ENCODE measurements at regions not wholly inside any gene's neighbourhood (a gene's known extent, or its start where the extent isn't known, plus 50 kb on each side); places are given as distances from the start of the nearest gene placed in this dataset.

- no peak for DNase-seq (ENCODE audit: low spot score)
Observed at GRCh38 chr3:71997066-71997653, 212.2 kb upstream of the PROK2 start.

- no peak for DNase-seq (ENCODE audit: low spot score)
Observed at GRCh38 chr3:71994906-71995305, 210.0 kb upstream of the PROK2 start.

- no peak for DNase-seq (ENCODE audit: low spot score)
Observed at GRCh38 chr3:71994203-71994602, 209.3 kb upstream of the PROK2 start.

GRCh38 chr3:71991681-71992080 is 206.7 kb upstream of the PROK2 start:
- no peak for DNase-seq (ENCODE audit: low spot score)

GRCh38 chr3:71991046-71991445 is 206.1 kb upstream of the PROK2 start:
- peak; percentile 37 for DNase-seq (ENCODE audit: low spot score)

- DNase-seq (ENCODE audit: low spot score), result no peak
Observed at GRCh38 chr3:71990545-71990944, 205.6 kb upstream of the PROK2 start.

- peak; percentile 64 for DNase-seq (ENCODE audit: low spot score)
Observed at GRCh38 chr3:71989165-71989564, 204.2 kb upstream of the PROK2 start.

GRCh38 chr3:71987828-71988227 is 202.9 kb upstream of the PROK2 start:
- DNase-seq (ENCODE audit: low spot score), result no peak

- DNase-seq (ENCODE audit: low spot score), result no peak
Observed at GRCh38 chr3:71987089-71987735, 202.3 kb upstream of the PROK2 start.

- no peak for DNase-seq (ENCODE audit: low spot score)
Observed at GRCh38 chr3:71986606-71987005, 201.7 kb upstream of the PROK2 start.

GRCh38 chr3:71984843-71985613 is 200.1 kb upstream of the PROK2 start:
- DNase-seq (ENCODE audit: low spot score), result no peak

GRCh38 chr3:71983694-71984093 is 198.7 kb upstream of the PROK2 start:
- no peak for DNase-seq (ENCODE audit: low spot score)

GRCh38 chr3:71982506-71983258 is 197.7 kb upstream of the PROK2 start:
- DNase-seq (ENCODE audit: low spot score), result peak; percentile 96

- DNase-seq (ENCODE audit: low spot score), result peak; percentile 41
Observed at GRCh38 chr3:71979175-71979574, 194.2 kb upstream of the PROK2 start.

- DNase-seq (ENCODE audit: low spot score), result no peak
Observed at GRCh38 chr3:71978150-71978721, 193.3 kb upstream of the PROK2 start.

GRCh38 chr3:71977525-71977924 is 192.6 kb upstream of the PROK2 start:
- DNase-seq (ENCODE audit: low spot score), result no peak

GRCh38 chr3:71975573-71975972 is 190.6 kb upstream of the PROK2 start:
- no peak for DNase-seq (ENCODE audit: low spot score)

GRCh38 chr3:71974786-71975185 is 189.8 kb upstream of the PROK2 start:
- no peak for DNase-seq (ENCODE audit: low spot score)

GRCh38 chr3:71973274-71974030 is 188.5 kb upstream of the PROK2 start:
- peak; percentile 58 for DNase-seq (ENCODE audit: low spot score)

- DNase-seq (ENCODE audit: low spot score), result peak; percentile 83
Observed at GRCh38 chr3:71972031-71972430, 187.1 kb upstream of the PROK2 start.

- no peak for DNase-seq (ENCODE audit: low spot score)
Observed at GRCh38 chr3:71968544-71968943, 183.6 kb upstream of the PROK2 start.
